Adrenal gland (tissue), 5 donors: ENCODE measurements at regions not wholly inside any gene's neighbourhood (a gene's known extent, or its start where the extent isn't known, plus 50 kb on each side); places are given as distances from the start of the nearest gene placed in this dataset.

Experiments
- POLR2A ChIP-seq, 2 donors: fragments of 450-650 bp; IDR thresholded peaks; one replicate each; pipeline ENCODE4 v1.6.1; 2017; ENCODE audit warnings: antibody characterized with exemption in 2 of 2, mild to moderate bottlenecking in 2 of 2, moderate library complexity in 1 of 2
- TF ChIP-seq, protein P1 (sequence below), 6 experiments: fragments of 450-650 bp in 4 of 6; fragments of 200-600 bp in 2 of 6; sonication (generic) in 1 of 6; IDR thresholded peaks; 1 replicate in 5 of 6; 2 replicates in 1 of 6; pipeline versions ENCODE4 v1.5.1 to v1.8.0; 2016 to 2021; ENCODE audit warnings: antibody characterized with exemption in 6 of 6, mild to moderate bottlenecking in 2 of 6, moderate library complexity in 1 of 6
- donor health status: DM: no; HTN: no; CAD: no.

DNA sequence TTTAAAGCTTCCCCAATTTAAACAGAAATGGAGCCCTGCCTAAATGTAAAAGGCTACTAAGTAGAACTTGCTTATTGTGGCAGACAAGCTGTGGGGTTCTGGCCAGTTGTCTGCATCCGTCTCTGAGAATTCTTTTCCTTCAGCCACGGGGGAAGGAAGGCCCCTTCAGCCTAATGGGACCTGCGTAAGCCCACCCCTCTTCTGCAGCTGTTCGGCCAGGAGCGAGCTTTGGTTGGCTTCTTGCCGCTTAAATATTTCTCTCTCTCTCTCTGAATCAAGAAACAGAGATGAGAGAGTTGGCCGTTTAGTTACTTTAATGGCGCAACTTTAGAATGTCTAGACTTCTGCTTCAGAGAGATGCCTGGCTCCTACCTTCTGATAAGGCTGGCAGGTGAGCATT, 151.7 kb upstream of the PROK2 start:
- TF ChIP-seq, protein P1, sequence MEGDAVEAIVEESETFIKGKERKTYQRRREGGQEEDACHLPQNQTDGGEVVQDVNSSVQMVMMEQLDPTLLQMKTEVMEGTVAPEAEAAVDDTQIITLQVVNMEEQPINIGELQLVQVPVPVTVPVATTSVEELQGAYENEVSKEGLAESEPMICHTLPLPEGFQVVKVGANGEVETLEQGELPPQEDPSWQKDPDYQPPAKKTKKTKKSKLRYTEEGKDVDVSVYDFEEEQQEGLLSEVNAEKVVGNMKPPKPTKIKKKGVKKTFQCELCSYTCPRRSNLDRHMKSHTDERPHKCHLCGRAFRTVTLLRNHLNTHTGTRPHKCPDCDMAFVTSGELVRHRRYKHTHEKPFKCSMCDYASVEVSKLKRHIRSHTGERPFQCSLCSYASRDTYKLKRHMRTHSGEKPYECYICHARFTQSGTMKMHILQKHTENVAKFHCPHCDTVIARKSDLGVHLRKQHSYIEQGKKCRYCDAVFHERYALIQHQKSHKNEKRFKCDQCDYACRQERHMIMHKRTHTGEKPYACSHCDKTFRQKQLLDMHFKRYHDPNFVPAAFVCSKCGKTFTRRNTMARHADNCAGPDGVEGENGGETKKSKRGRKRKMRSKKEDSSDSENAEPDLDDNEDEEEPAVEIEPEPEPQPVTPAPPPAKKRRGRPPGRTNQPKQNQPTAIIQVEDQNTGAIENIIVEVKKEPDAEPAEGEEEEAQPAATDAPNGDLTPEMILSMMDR (IDR thresholded peaks at IDR 0.05), result no peak
- no peak for TF ChIP-seq POLR2A (IDR thresholded peaks at IDR 0.05)
